ENCODE measurements at regions not wholly inside any gene's neighbourhood (a gene's known extent, or its start where the extent isn't known, plus 50 kb on each side); places are given as distances from the start of the nearest gene placed in this dataset.

- no peak for TF ChIP-seq ZNF404 (tag by site-specific recombination; IDR thresholded peaks at IDR 0.05)
- TF ChIP-seq PBX3 (CRISPR knock-in tag; IDR thresholded peaks at IDR 0.05): no peak
- TF ChIP-seq ZNF549 (tag by site-specific recombination; IDR thresholded peaks at IDR 0.05): no peak
- ChIA-PET POLR2A (no interaction called here), CTCF (no interaction called here)
- no peaks in the 10 kb centered on the region for H3K9me3 ChIP-seq (ENCODE audit: control insufficient read depth, insufficient read depth, low read depth, low read length)
- no peaks in the 10 kb centered on the region for H3K4me1 ChIP-seq (ENCODE audit: control insufficient read depth, insufficient read depth, low read length)
- H3K27ac ChIP-seq (ENCODE audit: extremely low read depth, low read depth, low read length): no peak overlapping the region
- no peak overlapping the region for H3K4me3 ChIP-seq (ENCODE audit: low read depth, low read length)
- no peaks in the 10 kb centered on the region for H3K36me3 ChIP-seq (ENCODE audit: control insufficient read depth in 2 of 2, insufficient read depth in 1 of 2, low read length in 2 of 2)
Observed at GRCh38 chr6:119880840-119881239, 531.3 kb upstream of the MAN1A1 start.

GRCh38 chr6:119879731-119880130 is 530.2 kb upstream of the MAN1A1 start:
- H3K27ac ChIP-seq (ENCODE audit: extremely low read depth, low read depth, low read length): no peak overlapping the region
- no peaks in the 10 kb centered on the region for H3K36me3 ChIP-seq (ENCODE audit: control insufficient read depth in 2 of 2, insufficient read depth in 1 of 2, low read length in 2 of 2)
- H3K9me3 ChIP-seq (ENCODE audit: control insufficient read depth, insufficient read depth, low read depth, low read length): no peaks in the 10 kb centered on the region
- no peak for TF ChIP-seq HOXC10 (CRISPR knock-in tag; IDR thresholded peaks at IDR 0.05)
- TF ChIP-seq ZNF548 (tag by site-specific recombination; IDR thresholded peaks at IDR 0.05): no peak
- TF ChIP-seq KLF17 (tag by site-specific recombination; IDR thresholded peaks at IDR 0.05): no peak
- TF ChIP-seq ZNF580 (tag by site-specific recombination; IDR thresholded peaks at IDR 0.05): no peak
- no peak for TF ChIP-seq PRDM4 (tag by site-specific recombination; IDR thresholded peaks at IDR 0.05)
- no peak for TF ChIP-seq MZF1 (tag by site-specific recombination; IDR thresholded peaks at IDR 0.05; ENCODE audit: borderline replicate concordance)
- TF ChIP-seq ZNF629 (tag by site-specific recombination; IDR thresholded peaks at IDR 0.05): no peak
- TF ChIP-seq ZNF169 (tag by site-specific recombination; IDR thresholded peaks at IDR 0.05): no peak
- TF ChIP-seq PRDM6 (tag by site-specific recombination; IDR thresholded peaks at IDR 0.05): no peak
- TF ChIP-seq ZNF76 (tag by site-specific recombination; IDR thresholded peaks at IDR 0.05; ENCODE audit: borderline replicate concordance, low read depth): no peak
- TF ChIP-seq ZNF48 (tag by site-specific recombination; IDR thresholded peaks at IDR 0.05): no peak
- no peak for TF ChIP-seq ZNF350 (tag by site-specific recombination; IDR thresholded peaks at IDR 0.05)
- no peak for TF ChIP-seq ZBTB7A (tag by site-specific recombination; IDR thresholded peaks at IDR 0.05; ENCODE audit: low read depth)
- TF ChIP-seq ZNF530 (tag by site-specific recombination; IDR thresholded peaks at IDR 0.05; ENCODE audit: low read depth): no peak
- no peak for TF ChIP-seq CTCF (tag by site-specific recombination; IDR thresholded peaks at IDR 0.05)
- no peak for TF ChIP-seq ZNF707 (tag by site-specific recombination; IDR thresholded peaks at IDR 0.05)
- TF ChIP-seq ZNF37A (tag by site-specific recombination; IDR thresholded peaks at IDR 0.05): no peak
- ChIA-PET POLR2A (no interaction called here), CTCF (no interaction called here)
- H3K4me3 ChIP-seq (ENCODE audit: low read depth, low read length): no peak overlapping the region
- H3K4me1 ChIP-seq (ENCODE audit: control insufficient read depth, insufficient read depth, low read length): no peaks in the 10 kb centered on the region

All from HEK293 (cell line).